MG63 (cell line): ENCODE measurements at regions not wholly inside any gene's neighbourhood (a gene's known extent, or its start where the extent isn't known, plus 50 kb on each side); places are given as distances from the start of the nearest gene placed in this dataset.
"Not testable (repeated sequence)": the region's sequence is repeated elsewhere in the genome, so short reads cannot be mapped to it uniquely, and the experiment has no call there.

ENCODE experiments used
- DNase-seq: peaks from one replicate; pipeline ENCODE4 v3.0.0-alpha.2; 2020
- H3K27me3 ChIP-seq: fragments of 250-450 bp; sonication (Bioruptor Pico); 2 replicates; pipeline ENCODE4 v1.5.1; 2020; ENCODE audit warnings: mild to moderate bottlenecking, moderate library complexity
- H3K36me3 ChIP-seq: fragments of 250-450 bp; sonication (Bioruptor Pico); 2 replicates; pipeline ENCODE4 v1.5.1; 2020; ENCODE audit warnings: mild to moderate bottlenecking, moderate library complexity
- H3K4me3 ChIP-seq: fragments of 250-450 bp; sonication (Bioruptor Pico); 2 replicates; pipeline ENCODE4 v1.5.1; 2020; ENCODE audit warnings: mild to moderate bottlenecking, moderate library complexity
- H3K9me3 ChIP-seq: fragments of 250-450 bp; sonication (Bioruptor Pico); 2 replicates; pipeline ENCODE4 v1.5.1; 2020; ENCODE audit warnings: mild to moderate bottlenecking, moderate library complexity

DNA sequence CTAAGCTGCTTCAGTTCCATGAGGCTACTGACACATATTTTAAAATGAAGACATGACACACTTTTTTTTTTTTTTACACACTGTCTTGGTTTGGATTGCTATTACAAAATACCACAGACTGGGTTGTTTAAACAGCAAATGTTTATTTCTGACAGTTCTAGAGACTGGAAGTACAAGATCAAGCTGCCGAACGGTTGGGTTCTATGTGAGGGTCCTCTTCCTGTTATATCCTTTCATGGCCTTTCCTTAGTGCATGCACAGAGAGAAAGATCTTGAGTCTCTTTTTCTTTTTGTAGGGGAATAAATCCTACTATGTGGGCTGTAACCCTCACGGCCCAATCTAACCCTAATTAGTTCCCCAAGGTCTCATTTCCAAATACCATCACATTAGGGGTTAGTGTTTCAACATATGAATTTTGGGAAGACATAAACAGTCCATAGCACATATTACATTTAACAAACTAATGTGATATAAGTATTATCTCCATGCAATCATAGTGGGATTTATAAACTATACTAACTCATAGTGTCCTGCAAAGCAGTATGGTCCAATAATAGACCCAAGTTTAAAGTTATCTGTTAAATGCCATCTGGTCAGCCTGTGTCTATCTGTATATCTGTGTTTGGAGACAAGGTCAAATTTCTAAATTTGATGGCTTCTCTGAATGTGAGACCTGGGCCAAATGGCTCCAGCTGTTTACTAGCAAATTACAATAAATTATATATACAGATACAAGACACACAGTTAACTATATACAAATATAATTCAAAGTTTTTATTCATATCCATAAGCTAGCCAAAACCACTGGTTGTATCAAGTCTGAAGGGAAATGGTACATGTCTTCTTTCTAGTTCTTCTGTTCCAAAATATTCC, 90.3 kb upstream of the NREP start:
- Histone ChIP-seq H3K4me3 (no peak overlapping the region), H3K36me3 (no peaks in the 10 kb centered on the region), H3K27me3 (no peaks in the 10 kb centered on the region), H3K9me3 (no peaks in the 10 kb centered on the region)
- no peak for DNase-seq

DNA sequence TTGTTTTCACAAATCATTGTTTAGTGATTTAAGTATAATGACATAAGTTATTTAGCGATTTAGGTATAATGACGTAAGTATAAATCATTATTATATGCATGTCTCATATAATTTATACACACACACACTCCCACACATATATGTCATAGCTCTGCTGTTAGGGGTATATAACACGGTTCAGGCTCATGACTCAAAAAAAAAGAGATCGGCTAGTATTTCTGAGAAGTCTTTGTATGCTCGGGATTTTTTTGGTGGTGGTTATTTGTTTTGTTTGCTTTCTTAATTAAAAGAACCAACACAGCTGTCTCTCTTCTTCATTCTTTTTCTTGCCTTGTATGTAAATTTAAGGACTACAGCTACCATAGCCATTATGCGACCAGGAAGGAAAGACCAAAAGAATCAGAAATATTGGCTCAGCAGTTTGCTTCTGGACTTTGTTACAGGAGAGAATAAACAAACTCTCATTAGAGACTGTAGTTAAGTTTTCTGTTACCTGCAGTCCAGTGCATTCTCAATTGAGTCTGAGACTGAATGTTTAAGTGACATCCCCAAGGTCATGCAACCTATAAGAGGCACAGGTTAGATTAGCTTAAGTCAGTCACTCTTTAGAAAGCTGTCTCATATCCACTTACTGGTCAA, 83.2 kb upstream of the NREP start:
- Histone ChIP-seq H3K9me3 (no peaks in the 10 kb centered on the region), H3K36me3 (no peaks in the 10 kb centered on the region), H3K4me3 (no peak overlapping the region), H3K27me3 (no peaks in the 10 kb centered on the region)
- no peak for DNase-seq

DNA sequence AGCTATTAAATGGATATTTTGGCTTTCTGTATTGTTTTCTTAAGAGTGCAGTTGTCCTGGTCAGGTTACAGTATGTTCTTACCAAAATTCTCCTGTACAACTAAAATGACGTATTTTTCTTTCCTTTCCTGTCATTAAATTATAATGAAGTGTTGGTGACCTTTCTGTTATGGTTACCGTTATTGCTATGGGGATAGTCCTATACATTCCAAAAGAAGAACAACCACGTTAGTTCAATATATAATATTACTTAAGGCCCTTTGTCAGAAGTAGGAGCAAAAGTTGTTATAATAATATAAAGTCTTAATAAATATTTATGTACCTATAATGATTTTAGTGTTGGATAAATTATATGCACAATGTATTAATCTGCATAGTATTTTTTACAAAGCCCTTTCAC, 82.4 kb upstream of the NREP start:
- Histone ChIP-seq H3K9me3 (no peaks in the 10 kb centered on the region), H3K27me3 (no peaks in the 10 kb centered on the region), H3K4me3 (no peak overlapping the region), H3K36me3 (no peaks in the 10 kb centered on the region)
- DNase-seq = no peak

DNA sequence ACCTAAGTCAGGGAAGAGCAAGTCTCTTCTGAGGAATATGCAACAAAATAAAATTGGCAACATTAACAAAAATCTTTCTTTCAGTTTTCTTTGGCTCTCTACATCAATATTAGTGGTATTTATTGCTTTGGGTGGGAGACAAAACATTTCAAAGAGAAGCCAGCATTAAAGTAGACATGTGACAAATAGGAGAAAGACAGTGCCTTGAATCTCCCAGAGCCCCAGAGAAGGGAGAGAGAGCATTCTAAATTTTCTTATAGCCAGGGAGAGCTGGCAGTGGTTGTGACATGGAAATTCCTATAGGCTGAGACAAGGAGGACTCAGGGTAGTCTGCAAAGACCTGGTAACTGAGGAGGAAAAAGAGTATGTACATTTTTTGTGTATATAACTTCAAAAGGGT, 79.4 kb upstream of the NREP start:
- Histone ChIP-seq H3K4me3 (no peak overlapping the region), H3K27me3 (no peaks in the 10 kb centered on the region), H3K36me3 (no peaks in the 10 kb centered on the region), H3K9me3 (no peaks in the 10 kb centered on the region)
- no peak for DNase-seq

DNA sequence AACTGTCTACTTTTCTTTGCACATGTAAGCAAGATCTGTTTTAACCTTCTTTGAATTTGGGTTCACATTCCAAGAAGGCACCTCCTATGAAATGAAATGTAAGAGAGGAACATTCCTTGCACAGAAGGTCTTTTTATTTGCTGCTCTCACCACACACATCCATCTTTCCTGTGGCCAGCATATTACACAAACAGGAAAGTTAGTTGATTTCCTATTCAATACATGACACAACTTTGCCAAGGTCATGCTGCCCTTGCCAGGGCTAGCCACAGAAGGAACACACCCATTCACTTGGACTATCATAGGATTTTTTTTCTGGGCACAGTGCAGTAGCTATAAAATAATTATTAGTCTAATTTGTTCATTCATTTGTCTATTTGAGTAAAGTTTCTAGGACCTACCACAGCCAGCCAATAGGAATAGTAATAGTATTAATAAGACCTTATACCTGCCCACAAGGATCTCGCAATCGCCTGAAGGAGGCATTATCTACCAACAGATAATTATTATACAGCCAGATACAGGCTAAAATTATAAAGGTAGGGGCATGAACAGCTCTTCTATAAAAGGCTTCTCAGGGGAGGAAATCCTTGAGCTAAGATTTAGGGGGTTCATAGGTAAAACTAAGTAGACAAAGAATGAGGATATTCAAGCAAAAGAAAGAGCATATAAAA, 78.1 kb upstream of the NREP start:
- DNase-seq = no peak
- Histone ChIP-seq H3K9me3 (peaks cover 3% of the 10 kb centered on the region; the same call in 1 of the 2 replicates), H3K4me3 (no peak overlapping the region), H3K36me3 (no peaks in the 10 kb centered on the region), H3K27me3 (no peaks in the 10 kb centered on the region)

DNA sequence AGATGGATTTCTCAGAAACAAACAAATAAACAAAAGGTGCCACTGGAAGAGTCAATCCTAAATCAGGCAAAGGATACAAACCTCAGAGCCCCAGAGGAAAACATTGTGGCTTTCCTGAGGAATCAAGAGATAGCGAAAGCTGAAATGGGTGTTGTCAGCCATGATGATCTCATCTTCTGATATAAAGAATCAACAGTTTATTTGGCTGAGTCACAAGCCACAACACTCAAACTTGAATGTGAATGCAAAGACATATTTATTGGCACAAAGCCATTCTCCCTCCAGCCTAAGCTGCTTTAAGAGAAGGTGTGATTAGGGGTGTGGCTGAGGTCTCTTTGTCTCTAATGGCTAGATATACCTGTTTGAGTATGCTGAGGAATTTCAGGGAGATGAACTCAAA, 73.3 kb upstream of the NREP start:
- Histone ChIP-seq H3K4me3 (no peak overlapping the region), H3K9me3 (peaks cover 6% of the 10 kb centered on the region), H3K27me3 (no peaks in the 10 kb centered on the region), H3K36me3 (no peaks in the 10 kb centered on the region)
- no peak for DNase-seq

DNA sequence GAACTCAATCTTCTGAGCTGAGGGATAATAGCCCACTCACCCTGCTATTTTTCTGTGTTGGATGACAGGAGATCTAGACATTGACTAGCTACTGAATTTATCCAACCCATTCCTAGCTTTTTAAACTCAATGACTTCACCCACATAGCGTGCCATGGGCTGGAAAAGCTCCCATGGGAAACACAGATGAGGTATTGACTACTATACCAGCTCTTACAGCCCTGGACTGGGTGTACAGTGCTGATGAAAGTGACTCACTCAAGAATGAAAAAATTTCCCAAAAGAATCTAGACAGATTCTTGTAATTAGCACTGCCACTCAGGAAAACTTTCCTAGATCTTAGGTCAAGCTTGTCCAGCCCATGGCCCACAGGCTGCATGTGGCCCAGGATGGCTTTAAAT, 72.7 kb upstream of the NREP start:
- no peaks in the 10 kb centered on the region for H3K36me3 ChIP-seq
- H3K27me3 ChIP-seq = no peaks in the 10 kb centered on the region
- no peak overlapping the region for H3K4me3 ChIP-seq
- H3K9me3 ChIP-seq = peaks cover 6% of the 10 kb centered on the region
- DNase-seq = peak; percentile 53

DNA sequence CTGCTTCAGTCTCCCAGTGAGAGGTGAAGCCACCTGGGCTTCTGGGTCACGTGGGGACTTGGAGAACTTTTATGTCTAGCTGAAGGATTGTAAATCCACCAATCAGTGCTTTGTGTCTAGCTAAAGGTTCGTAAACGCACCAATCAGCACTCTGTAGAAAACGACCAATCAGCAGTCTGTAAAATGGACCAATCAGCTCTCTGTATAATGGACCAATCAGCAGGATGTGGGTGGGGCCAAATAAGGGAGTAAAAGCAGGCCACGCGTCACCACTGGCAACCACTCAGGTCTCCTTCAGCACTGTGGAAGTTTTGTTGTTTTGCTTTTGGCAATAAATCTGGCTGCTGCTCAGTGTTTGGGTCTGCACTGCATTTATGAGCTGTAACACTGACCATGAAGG, 69.1 kb upstream of the NREP start:
- no peak overlapping the region for H3K4me3 ChIP-seq
- no peak for DNase-seq
- H3K9me3 ChIP-seq = peaks cover 6% of the 10 kb centered on the region
- no peaks in the 10 kb centered on the region for H3K27me3 ChIP-seq
- no peaks in the 10 kb centered on the region for H3K36me3 ChIP-seq

DNA sequence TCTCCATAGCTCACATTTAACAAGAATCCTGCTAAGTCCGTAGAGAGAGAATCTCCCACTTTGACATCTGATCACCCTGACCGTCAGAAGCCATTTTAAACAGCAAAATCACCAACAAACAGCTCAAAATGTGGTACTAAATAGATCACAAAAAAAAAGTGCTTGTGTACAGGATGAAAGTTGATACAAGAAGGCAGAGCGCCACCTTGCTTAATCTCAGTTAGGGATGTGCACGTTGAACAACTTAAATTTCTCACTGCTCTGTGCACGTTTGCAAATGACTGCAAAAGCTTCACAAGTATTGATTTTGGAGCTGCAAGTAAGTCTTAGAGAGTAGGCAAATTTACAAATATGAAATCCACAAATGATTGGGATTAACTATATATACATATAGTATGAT, 63.1 kb upstream of the NREP start:
- Histone ChIP-seq H3K27me3 (no peaks in the 10 kb centered on the region), H3K4me3 (no peak overlapping the region), H3K36me3 (no peaks in the 10 kb centered on the region), H3K9me3 (peaks cover 4% of the 10 kb centered on the region; the same call in 1 of the 2 replicates)
- DNase-seq = no peak

DNA sequence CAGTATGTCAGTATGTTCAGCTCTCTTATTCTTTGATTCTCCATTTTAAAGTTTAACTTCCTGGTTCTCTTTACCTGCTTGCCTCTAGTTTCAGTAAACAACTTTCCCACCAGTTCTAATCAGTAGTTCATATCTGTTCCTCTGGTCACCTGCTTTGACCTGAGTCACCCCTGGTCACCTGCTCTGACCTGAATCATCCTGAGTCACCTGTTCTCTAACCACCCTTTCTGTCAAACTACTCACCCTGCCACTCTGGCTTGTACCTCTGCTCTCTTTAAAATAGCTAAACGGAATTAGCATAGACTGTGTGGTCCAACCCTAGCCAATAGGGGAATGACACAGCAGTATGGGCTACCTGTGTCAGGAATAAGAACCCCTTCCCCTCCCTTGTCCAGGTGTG, 62.0 kb upstream of the NREP start:
- not testable (repeated sequence) for H3K9me3 ChIP-seq, H3K36me3 ChIP-seq, H3K27me3 ChIP-seq, DNase-seq, H3K4me3 ChIP-seq

DNA sequence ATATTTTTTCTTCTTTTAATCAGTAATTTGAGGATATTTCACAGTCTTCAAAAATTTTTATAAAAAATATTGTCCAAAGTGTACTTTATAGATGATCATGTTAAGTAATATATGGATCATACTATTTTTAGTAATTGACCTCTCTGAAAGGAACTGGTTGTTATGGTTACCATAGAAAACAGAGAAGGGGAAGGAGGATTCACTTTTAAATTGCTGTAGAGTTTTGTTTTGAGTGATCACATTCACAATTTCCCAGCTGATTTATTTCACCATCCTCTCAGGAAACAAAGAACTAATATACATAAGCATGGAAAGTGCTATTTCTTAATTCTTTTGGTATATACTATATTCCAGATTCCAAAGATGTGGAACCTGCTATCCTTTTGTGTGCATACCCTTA, 56.5 kb upstream of the NREP start:
- no peaks in the 10 kb centered on the region for H3K36me3 ChIP-seq
- H3K4me3 ChIP-seq = no peak overlapping the region
- H3K9me3 ChIP-seq = no peaks in the 10 kb centered on the region
- no peak for DNase-seq
- H3K27me3 ChIP-seq = no peaks in the 10 kb centered on the region

DNA sequence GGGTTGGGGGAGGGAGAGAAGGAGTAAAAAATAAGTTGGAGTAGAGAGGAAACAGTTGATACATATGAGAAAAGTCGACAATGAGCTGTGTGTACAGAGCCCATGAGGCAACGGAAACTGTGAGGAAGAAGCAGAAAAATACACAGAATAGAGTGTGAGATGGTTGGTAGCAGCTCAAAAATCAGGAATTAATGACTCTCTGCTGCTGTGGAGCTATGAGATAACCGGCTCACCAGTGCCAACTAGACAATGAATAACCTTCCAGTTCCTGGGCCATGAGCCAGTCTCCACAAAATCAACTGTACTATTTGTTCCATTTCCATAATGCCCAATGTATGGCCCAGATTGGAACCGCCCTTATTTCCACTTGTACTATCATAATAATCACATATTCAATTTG, 53.1 kb upstream of the NREP start:
- Histone ChIP-seq H3K4me3 (no peak overlapping the region), H3K36me3 (no peaks in the 10 kb centered on the region), H3K27me3 (no peaks in the 10 kb centered on the region), H3K9me3 (no peaks in the 10 kb centered on the region)
- peak; percentile 72 for DNase-seq
